Pancreas (tissue), 10 donors: ENCODE measurements at regions not wholly inside any gene's neighbourhood (a gene's known extent, or its start where the extent isn't known, plus 50 kb on each side); places are given as distances from the start of the nearest gene placed in this dataset.
"Not testable (repeated sequence)": the region's sequence is repeated elsewhere in the genome, so short reads cannot be mapped to it uniquely, and the experiment has no call there.

Source experiments
- ATAC-seq, 4 donors: fragments of 200-7000 bp; cut with Tn5 transposase; one replicate each; pipeline versions ENCODE4 v1.8.0 to v1.9.1; 2020; ENCODE audit warnings: mild to moderate bottlenecking in 4 of 4, moderate library complexity in 4 of 4
- DNase-seq, 6 donors: peaks; one replicate each; pipeline ENCODE4 v3.0.0-alpha.2; 2020
- FAIRE-seq: peaks from 2 replicates; lab custom pipeline; 2012; peaks lifted over from hg19 to GRCh38; lab: Jason Lieb, UNC
- H3K27ac ChIP-seq, 4 donors: fragments of 200-600 bp; sonication (generic); 1 replicate in 3 of 4; 2 replicates in 1 of 4; pipeline versions ENCODE4 v1.5.0 to v1.8.0; 2020
- H3K27me3 ChIP-seq, 4 donors: fragments of 200-600 bp; one replicate each; pipeline ENCODE4 v1.8.0; 2021
- H3K36me3 ChIP-seq, 3 donors: fragments of 200-600 bp; sonication (generic) in 1 of 3; one replicate each; pipeline versions ENCODE4 v1.5.0 to v1.8.0; 2020 to 2021
- H3K4me1 ChIP-seq, 3 donors: fragments of 200-600 bp; one replicate each; pipeline ENCODE4 v1.8.0; 2021
- H3K4me3 ChIP-seq, 4 donors: fragments of 200-600 bp; sonication (generic) in 2 of 4; one replicate each; pipeline versions ENCODE4 v1.5.0 to v1.8.0; 2020 to 2021
- H3K9me3 ChIP-seq, 4 donors: fragments of 200-600 bp; one replicate each; pipeline ENCODE4 v1.8.0; 2021
- WGBS, 2 donors: extraction: QIAGEN DNeasy Blood & Tissue Kit; methylation state at CpG; one replicate each; pipeline ENCODE4 v1.1.7; 2013; 5-methylcytosine and 5-hydroxymethylcytosine counted together
- intact Hi-C, 3 donors: fragments of 100-400 bp; cut with DNase I; formaldehyde crosslinking; loops; one replicate each; pipeline versions ENCODE4 v1.11.1 to v1.14.2; 2022
- TF ChIP-seq, protein P1 (sequence below), 4 donors: fragments of 200-600 bp; sonication (generic) in 3 of 4; IDR thresholded peaks; one replicate each; pipeline versions ENCODE4 v1.5.0 to v1.8.0; 2021; ENCODE audit warnings: antibody characterized with exemption in 4 of 4
- donor health status: healthy with polysubstance abuse.
- donor health status: DM: no; HTN: no; CAD: no; lungs with moderate emphysema.
- donor health status: DM: no; HTN: no; CAD: no.
- donor health status: control.
- donor health status: control.
- donor health status: Bipolar disorder and iron deficiency.
- donor health status: DM: yes; HTN: yes; CAD: no.
- donor health status: DM: no; HTN: no; CAD: no.
- donor health status: DM: no; HTN: no; CAD: no.
- donor health status: DM: yes; HTN: yes; CAD: no.

DNA sequence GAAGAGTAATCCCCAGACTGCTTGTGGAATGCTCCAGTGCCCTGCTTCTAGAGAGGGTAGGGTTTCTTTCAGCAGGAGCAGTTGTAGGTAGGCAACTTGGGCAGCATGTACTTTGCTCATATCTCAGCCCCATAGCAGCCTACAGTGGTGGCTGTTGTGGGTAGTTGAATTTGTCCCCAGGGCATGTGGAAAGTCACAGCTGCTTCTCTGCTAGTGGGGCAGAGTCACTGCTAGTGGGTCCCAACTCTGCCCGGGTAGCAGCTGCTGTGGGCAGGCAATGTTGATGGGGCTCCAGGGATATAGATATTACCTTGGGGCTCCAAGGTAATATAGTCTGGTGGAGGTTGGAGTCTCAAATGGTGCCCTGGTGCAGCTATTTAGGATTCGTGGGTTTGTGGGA is 174.5 kb downstream of the OTOL1 start:
- no peaks in the 10 kb centered on the region for H3K27me3 ChIP-seq
- H3K27ac ChIP-seq: no peak overlapping the region
- FAIRE-seq (no peak), ATAC-seq (no peak), DNase-seq (no peak)
- no peaks in the 10 kb centered on the region for H3K4me1 ChIP-seq
- TF ChIP-seq, protein P1, sequence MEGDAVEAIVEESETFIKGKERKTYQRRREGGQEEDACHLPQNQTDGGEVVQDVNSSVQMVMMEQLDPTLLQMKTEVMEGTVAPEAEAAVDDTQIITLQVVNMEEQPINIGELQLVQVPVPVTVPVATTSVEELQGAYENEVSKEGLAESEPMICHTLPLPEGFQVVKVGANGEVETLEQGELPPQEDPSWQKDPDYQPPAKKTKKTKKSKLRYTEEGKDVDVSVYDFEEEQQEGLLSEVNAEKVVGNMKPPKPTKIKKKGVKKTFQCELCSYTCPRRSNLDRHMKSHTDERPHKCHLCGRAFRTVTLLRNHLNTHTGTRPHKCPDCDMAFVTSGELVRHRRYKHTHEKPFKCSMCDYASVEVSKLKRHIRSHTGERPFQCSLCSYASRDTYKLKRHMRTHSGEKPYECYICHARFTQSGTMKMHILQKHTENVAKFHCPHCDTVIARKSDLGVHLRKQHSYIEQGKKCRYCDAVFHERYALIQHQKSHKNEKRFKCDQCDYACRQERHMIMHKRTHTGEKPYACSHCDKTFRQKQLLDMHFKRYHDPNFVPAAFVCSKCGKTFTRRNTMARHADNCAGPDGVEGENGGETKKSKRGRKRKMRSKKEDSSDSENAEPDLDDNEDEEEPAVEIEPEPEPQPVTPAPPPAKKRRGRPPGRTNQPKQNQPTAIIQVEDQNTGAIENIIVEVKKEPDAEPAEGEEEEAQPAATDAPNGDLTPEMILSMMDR (IDR thresholded peaks at IDR 0.05): no peak
- 41 to 42% methylated on average over 2 of the region's 2 CpGs for WGBS, 2 donors
- no peak overlapping the region for H3K4me3 ChIP-seq
- intact Hi-C loops: no loop called here
- H3K9me3 ChIP-seq: no peaks in the 10 kb centered on the region
- H3K36me3 ChIP-seq: no peaks in the 10 kb centered on the region

- intact Hi-C loops: no loop called here
- Histone ChIP-seq H3K27ac (no peak overlapping the region), H3K4me3 (no peak overlapping the region), H3K27me3 (no peaks in the 10 kb centered on the region), H3K9me3 (no peaks in the 10 kb centered on the region), H3K4me1 (no peaks in the 10 kb centered on the region), H3K36me3 (no peaks in the 10 kb centered on the region)
- TF ChIP-seq, protein P1 (IDR thresholded peaks at IDR 0.05): no peak
- ATAC-seq: no peak
- no peak for DNase-seq
- FAIRE-seq: no peak
- 39 to 45% methylated on average over 4 of the region's 4 CpGs for WGBS, 2 donors
These were observed 175.9 kb downstream of the OTOL1 start for GRCh38 chr3:161672478-161672877.

- Histone ChIP-seq H3K36me3 (no peaks in the 10 kb centered on the region), H3K27me3 (no peaks in the 10 kb centered on the region), H3K27ac (no peak overlapping the region), H3K9me3 (no peaks in the 10 kb centered on the region), H3K4me3 (no peak overlapping the region), H3K4me1 (no peaks in the 10 kb centered on the region)
- WGBS, 2 donors: 50 to 63% methylated on average over 1 of the region's 1 CpG
- TF ChIP-seq, protein P1 (IDR thresholded peaks at IDR 0.05): no peak
- FAIRE-seq (no peak), DNase-seq (no peak), ATAC-seq (no peak)
- intact Hi-C loops: no loop called here
These were observed 177.3 kb downstream of the OTOL1 start for GRCh38 chr3:161673866-161674265.

DNA sequence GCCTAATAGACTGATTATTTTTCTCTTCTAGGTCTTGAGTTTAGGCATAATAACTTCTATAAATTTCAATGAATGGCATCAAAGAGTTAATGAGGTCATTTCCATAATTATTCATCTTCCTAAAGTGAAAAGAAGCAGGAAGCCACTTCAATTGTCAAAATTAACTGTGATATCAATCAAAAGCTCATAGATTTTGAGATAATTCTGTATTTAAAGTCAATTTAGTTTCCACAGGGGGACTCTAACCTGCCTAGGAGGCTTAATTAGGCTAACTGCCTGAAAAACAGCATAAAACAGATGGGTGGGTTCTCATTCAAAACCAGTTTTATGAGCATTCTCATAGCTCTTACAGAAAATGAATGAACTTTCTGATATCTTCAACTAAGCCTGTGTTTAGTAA is 177.8 kb downstream of the OTOL1 start:
- no peak for FAIRE-seq
- H3K36me3 ChIP-seq: no peaks in the 10 kb centered on the region
- no peaks in the 10 kb centered on the region for H3K27me3 ChIP-seq
- no peak for DNase-seq
- intact Hi-C loops: no loop called here
- ATAC-seq: no peak
- TF ChIP-seq, protein P1 (IDR thresholded peaks at IDR 0.05): no peak
- H3K4me3 ChIP-seq: no peak overlapping the region
- H3K9me3 ChIP-seq: no peaks in the 10 kb centered on the region
- no peaks in the 10 kb centered on the region for H3K4me1 ChIP-seq
- no peak overlapping the region for H3K27ac ChIP-seq

- ATAC-seq, H3K4me3 ChIP-seq, H3K9me3 ChIP-seq, FAIRE-seq, H3K27ac ChIP-seq, H3K4me1 ChIP-seq, DNase-seq, H3K36me3 ChIP-seq, H3K27me3 ChIP-seq, intact Hi-C loops: not testable (repeated sequence)
- 57 to 66% methylated on average over 6 of the region's 6 CpGs for WGBS, 2 donors
These were observed 185.2 kb downstream of the OTOL1 start for GRCh38 chr3:161681831-161682230.

GRCh38 chr3:161682715-161683114 is 186.1 kb downstream of the OTOL1 start:
- intact Hi-C loops: no loop called here
- Histone ChIP-seq H3K27me3 (no peaks in the 10 kb centered on the region), H3K36me3 (no peaks in the 10 kb centered on the region), H3K9me3 (no peaks in the 10 kb centered on the region), H3K27ac (no peak overlapping the region), H3K4me3 (no peak overlapping the region), H3K4me1 (no peaks in the 10 kb centered on the region)
- no peak for FAIRE-seq
- no peak for ATAC-seq
- 34 to 46% methylated on average over 2 of the region's 2 CpGs for WGBS, 2 donors
- TF ChIP-seq, protein P1 (IDR thresholded peaks at IDR 0.05): no peak
- DNase-seq: no peak
